ENCODE measurements at regions not wholly inside any gene's neighbourhood (a gene's known extent, or its start where the extent isn't known, plus 50 kb on each side); places are given as distances from the start of the nearest gene placed in this dataset.

DNA sequence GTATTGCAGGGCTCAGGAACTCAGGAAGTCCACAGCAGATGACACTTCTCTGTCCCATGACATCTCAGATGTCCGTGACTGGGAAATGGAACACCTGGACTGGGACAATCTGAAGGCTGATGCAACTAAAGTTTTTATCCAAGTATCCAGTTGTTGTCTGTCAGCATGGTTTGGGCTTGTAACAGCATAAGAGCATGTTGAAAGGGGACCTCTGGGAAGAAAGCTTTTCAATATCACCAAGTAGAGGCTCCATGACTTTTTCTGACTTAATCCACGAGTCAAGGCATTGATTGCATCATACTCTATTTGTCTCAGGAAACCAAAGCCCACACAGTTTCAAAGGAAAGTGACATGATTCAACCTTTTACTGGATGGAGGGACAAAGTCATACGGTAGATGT, 807.7 kb downstream of the MTRR start:
- H3K4me3 ChIP-seq (replicated peaks; ENCODE audit: low read depth, low read length), result no peak overlapping the region
- TF ChIP-seq, protein P1, sequence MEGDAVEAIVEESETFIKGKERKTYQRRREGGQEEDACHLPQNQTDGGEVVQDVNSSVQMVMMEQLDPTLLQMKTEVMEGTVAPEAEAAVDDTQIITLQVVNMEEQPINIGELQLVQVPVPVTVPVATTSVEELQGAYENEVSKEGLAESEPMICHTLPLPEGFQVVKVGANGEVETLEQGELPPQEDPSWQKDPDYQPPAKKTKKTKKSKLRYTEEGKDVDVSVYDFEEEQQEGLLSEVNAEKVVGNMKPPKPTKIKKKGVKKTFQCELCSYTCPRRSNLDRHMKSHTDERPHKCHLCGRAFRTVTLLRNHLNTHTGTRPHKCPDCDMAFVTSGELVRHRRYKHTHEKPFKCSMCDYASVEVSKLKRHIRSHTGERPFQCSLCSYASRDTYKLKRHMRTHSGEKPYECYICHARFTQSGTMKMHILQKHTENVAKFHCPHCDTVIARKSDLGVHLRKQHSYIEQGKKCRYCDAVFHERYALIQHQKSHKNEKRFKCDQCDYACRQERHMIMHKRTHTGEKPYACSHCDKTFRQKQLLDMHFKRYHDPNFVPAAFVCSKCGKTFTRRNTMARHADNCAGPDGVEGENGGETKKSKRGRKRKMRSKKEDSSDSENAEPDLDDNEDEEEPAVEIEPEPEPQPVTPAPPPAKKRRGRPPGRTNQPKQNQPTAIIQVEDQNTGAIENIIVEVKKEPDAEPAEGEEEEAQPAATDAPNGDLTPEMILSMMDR (IDR thresholded peaks at IDR 0.05; ENCODE audit: insufficient read depth, low read length, poor library complexity, severe bottlenecking), result no peak
- DNase-seq (ENCODE audit: extremely low read depth, insufficient read length), result no peak
- no peaks in the 10 kb centered on the region for H3K27me3 ChIP-seq (replicated peaks; ENCODE audit: control insufficient read depth, insufficient read depth, low read length)
- no peaks in the 10 kb centered on the region for H3K36me3 ChIP-seq (ENCODE audit: control insufficient read depth, insufficient read depth, low read length)

DNA sequence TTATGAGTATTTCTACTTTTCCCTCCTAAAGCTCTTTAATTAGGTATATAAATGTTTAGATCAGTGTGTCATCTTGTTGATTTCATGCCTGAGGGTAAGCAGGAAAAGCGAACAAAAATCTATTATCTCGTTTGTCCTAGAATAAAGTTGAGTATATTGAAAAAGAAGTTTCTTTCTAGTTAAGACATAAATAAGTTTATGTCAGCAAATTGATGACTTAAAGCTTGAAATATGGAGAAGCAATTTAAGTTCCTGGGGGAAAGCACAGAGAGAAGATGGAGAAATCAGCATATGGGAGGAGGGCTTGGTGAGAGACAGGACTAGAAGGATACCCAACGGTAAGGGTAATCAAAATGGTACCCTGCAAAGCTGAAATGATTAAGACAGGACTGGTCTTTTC, 813.4 kb downstream of the MTRR start:
- TF ChIP-seq, protein P1 (IDR thresholded peaks at IDR 0.05; ENCODE audit: insufficient read depth, low read length, poor library complexity, severe bottlenecking), result no peak
- no peaks in the 10 kb centered on the region for H3K27me3 ChIP-seq (replicated peaks; ENCODE audit: control insufficient read depth, insufficient read depth, low read length)
- H3K36me3 ChIP-seq (ENCODE audit: control insufficient read depth, insufficient read depth, low read length), result no peaks in the 10 kb centered on the region
- no peak overlapping the region for H3K4me3 ChIP-seq (replicated peaks; ENCODE audit: low read depth, low read length)
- DNase-seq (ENCODE audit: extremely low read depth, insufficient read length), result no peak

DNA sequence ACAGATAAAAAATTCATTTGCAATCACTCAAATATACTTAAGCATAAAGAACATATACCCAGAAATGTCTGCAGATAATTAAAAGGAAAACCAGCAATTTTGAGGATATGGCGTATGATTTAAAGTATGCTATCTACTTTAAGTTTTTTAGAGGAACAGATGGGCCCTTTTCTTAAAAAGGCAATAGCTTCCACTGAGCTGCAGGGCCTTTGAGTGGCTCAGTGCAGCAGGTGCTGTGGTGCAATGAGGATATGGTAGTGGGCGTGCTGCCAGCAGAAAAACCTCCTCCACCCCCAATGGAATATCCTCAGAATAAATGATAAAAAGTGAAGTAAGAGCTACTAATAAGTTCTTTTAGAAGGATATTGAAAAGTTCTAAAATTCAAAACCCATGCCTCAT, 814.5 kb downstream of the MTRR start:
- Histone ChIP-seq H3K36me3 (ENCODE audit: control insufficient read depth, insufficient read depth, low read length) (no peaks in the 10 kb centered on the region), H3K27me3 (replicated peaks; ENCODE audit: control insufficient read depth, insufficient read depth, low read length) (no peaks in the 10 kb centered on the region), H3K4me3 (replicated peaks; ENCODE audit: low read depth, low read length) (no peak overlapping the region)
- DNase-seq (ENCODE audit: extremely low read depth, insufficient read length), result no peak
- TF ChIP-seq, protein P1 (IDR thresholded peaks at IDR 0.05; ENCODE audit: insufficient read depth, low read length, poor library complexity, severe bottlenecking), result no peak

DNA sequence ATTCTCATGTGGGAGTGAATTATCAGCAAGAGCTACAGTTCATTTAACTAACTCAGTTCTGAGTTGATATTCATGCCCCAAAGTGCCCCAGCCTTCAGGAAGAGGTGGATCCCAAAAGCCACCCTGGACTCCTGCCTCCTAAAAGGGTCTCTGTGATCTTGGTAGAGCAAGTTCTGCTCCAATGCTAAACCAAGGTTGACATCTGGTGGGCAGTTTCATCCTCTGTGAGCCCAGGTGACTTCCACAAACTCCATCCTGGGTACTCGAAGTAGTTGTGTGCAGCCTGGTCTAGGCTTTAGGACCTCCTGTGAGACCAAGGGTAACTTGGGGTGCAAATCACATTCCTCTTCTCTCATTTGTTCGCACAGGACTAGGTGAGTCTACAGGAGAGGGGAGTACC, 816.8 kb downstream of the MTRR start:
- DNase-seq (ENCODE audit: extremely low read depth, insufficient read length), result no peak
- Histone ChIP-seq H3K27me3 (replicated peaks; ENCODE audit: control insufficient read depth, insufficient read depth, low read length) (no peaks in the 10 kb centered on the region), H3K4me3 (replicated peaks; ENCODE audit: low read depth, low read length) (no peak overlapping the region), H3K36me3 (ENCODE audit: control insufficient read depth, insufficient read depth, low read length) (no peaks in the 10 kb centered on the region)
- TF ChIP-seq, protein P1 (IDR thresholded peaks at IDR 0.05; ENCODE audit: insufficient read depth, low read length, poor library complexity, severe bottlenecking), result no peak

DNA sequence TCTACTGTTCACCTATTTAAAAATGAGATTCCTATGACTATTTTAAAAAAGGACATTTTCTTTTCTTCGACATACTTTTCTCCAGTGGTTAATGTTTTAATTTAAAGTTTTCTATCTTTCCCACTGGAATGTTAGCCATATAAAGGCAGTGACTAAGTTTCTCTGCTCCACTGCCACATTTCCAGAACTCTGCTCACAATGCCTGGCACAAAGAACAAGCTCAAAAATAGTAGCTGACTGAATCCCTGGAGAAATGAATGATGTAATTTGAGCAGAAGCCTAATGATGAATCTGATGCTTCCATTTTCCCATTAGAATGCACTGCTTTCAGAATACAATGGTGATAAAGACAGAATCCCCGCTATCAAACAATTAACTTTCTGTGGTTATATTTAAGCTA, 817.8 kb downstream of the MTRR start:
- H3K36me3 ChIP-seq (ENCODE audit: control insufficient read depth, insufficient read depth, low read length), result no peaks in the 10 kb centered on the region
- no peaks in the 10 kb centered on the region for H3K27me3 ChIP-seq (replicated peaks; ENCODE audit: control insufficient read depth, insufficient read depth, low read length)
- TF ChIP-seq, protein P1 (IDR thresholded peaks at IDR 0.05; ENCODE audit: insufficient read depth, low read length, poor library complexity, severe bottlenecking), result no peak
- no peak overlapping the region for H3K4me3 ChIP-seq (replicated peaks; ENCODE audit: low read depth, low read length)
- no peak for DNase-seq (ENCODE audit: extremely low read depth, insufficient read length)

DNA sequence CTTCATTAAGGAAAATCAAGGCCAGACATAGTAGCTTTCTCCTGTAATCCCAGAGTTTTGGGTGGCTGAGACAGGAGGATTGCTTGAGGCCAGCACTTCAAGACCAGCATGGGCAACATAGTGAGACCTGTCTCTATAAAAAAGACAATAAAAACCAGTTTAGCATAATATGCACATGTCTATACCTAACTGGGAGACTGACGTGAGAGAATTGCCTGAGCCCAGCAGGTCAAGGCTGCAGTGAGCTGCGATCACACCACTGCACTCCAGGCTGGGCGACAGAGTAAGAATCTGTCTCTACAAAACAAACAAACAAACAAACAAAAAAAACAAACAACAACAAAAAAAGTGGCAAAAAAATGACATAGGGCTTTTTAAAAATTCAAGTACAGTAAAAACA, 820.8 kb downstream of the MTRR start:
- Histone ChIP-seq H3K36me3 (ENCODE audit: control insufficient read depth, insufficient read depth, low read length) (no peaks in the 10 kb centered on the region), H3K4me3 (replicated peaks; ENCODE audit: low read depth, low read length) (no peak overlapping the region), H3K27me3 (replicated peaks; ENCODE audit: control insufficient read depth, insufficient read depth, low read length) (no peaks in the 10 kb centered on the region)
- no peak for DNase-seq (ENCODE audit: extremely low read depth, insufficient read length)
- TF ChIP-seq, protein P1 (IDR thresholded peaks at IDR 0.05; ENCODE audit: insufficient read depth, low read length, poor library complexity, severe bottlenecking), result no peak

Data from GM06990 (cell line).